ENCODE measurements at regions not wholly inside any gene's neighbourhood (a gene's known extent, or its start where the extent isn't known, plus 50 kb on each side); places are given as distances from the start of the nearest gene placed in this dataset.

- TF ChIP-seq CTCF (IDR thresholded peaks at IDR 0.05) = no peak
- TF ChIP-seq ZFX (IDR thresholded peaks at IDR 0.05; ENCODE audit: borderline replicate concordance) = no peak
These were observed 1385.8 kb downstream of the SI start for GRCh38 chr3:163692494-163692893.
